Endothelial cell of umbilical vein (primary cell): ENCODE measurements at regions not wholly inside any gene's neighbourhood (a gene's known extent, or its start where the extent isn't known, plus 50 kb on each side); places are given as distances from the start of the nearest gene placed in this dataset.

ENCODE experiments used
- BruUV-seq: library from RNA; stranded (reverse); fragments of 400-500 nt; replicated peaks from 2 replicates; lab custom pipeline; 2021; lab: Mats Ljungman, UMichigan
- CTCF ChIA-PET: fragments of 300-600, 350-600 bp; sonication (Branson Sonifier 250); formaldehyde crosslinking; loops from one replicate; lab custom pipeline; 2021; ENCODE audit warnings: antibody characterized with exemption, inconsistent platforms; lab: Charles Lee
- POLR2A ChIA-PET: fragments of 300-600, 350-600 bp; sonication (Branson Sonifier 250); formaldehyde crosslinking; loops from one replicate; lab custom pipeline; 2021; ENCODE audit warnings: antibody characterized with exemption, inconsistent platforms; lab: Charles Lee
- DNase-seq: peaks from one replicate; pipeline ENCODE4 v3.0.0-alpha.2; 2011; ENCODE audit warnings: low read depth, low spot score
- FAIRE-seq: peaks from 2 replicates; lab custom pipeline; 2011; peaks lifted over from hg19 to GRCh38; lab: Jason Lieb, UNC
- H2AFZ ChIP-seq: 2 replicates; pipeline ENCODE4 v1.6.0; 2012; ENCODE audit warnings: low read depth, low read length, control low read depth, inconsistent platforms
- H3K27ac ChIP-seq: 2 replicates; pipeline ENCODE4 v1.5.1; 2011; ENCODE audit warnings: low read depth, mild to moderate bottlenecking, control low read depth, low read length, moderate library complexity; ENCODE audit not compliant: insufficient read depth
- H3K27me3 ChIP-seq, 2 experiments: 2 replicates each; pipeline versions ENCODE4 v1.6.0 to v1.6.1; 2011; ENCODE audit warnings: low read length in 2 of 2, mixed read lengths in 1 of 2; ENCODE audit not compliant: control insufficient read depth in 2 of 2, insufficient read depth in 2 of 2
- H3K36me3 ChIP-seq, 2 experiments: 2 replicates in 1 of 2; 3 replicates in 1 of 2; pipeline ENCODE4 v1.5.1; 2011; ENCODE audit warnings: low read length in 2 of 2, mild to moderate bottlenecking in 1 of 2, moderate library complexity in 1 of 2; ENCODE audit not compliant: control insufficient read depth in 2 of 2, insufficient read depth in 2 of 2; ENCODE audit errors: extremely low read depth in 1 of 2
- H3K4me1 ChIP-seq: 3 replicates; pipeline ENCODE4 v1.5.1; 2011; ENCODE audit warnings: mild to moderate bottlenecking, low read length; ENCODE audit not compliant: control insufficient read depth, insufficient read depth; ENCODE audit errors: extremely low read depth
- H3K4me2 ChIP-seq: 2 replicates; pipeline ENCODE4 v1.6.1; 2011; ENCODE audit warnings: low read length, control low read depth, mixed read lengths; ENCODE audit not compliant: insufficient read depth
- H3K4me3 ChIP-seq, 3 experiments: fragments of 200-600 bp in 1 of 3; sonication (generic), shearing (Covaris generic) in 1 of 3; replicated peaks in 1 of 3; 2 replicates each; pipeline ENCODE4 v1.5.1; 2011 to 2016; ENCODE audit warnings: control low read depth in 3 of 3, low read length in 3 of 3, mild to moderate bottlenecking in 2 of 3, inconsistent platforms in 1 of 3, low read depth in 1 of 3, moderate library complexity in 1 of 3; ENCODE audit not compliant: insufficient read depth in 1 of 3
- H3K79me2 ChIP-seq: 2 replicates; pipeline ENCODE4 v1.6.0; 2012; ENCODE audit warnings: low read length, inconsistent platforms; ENCODE audit not compliant: control insufficient read depth, insufficient read depth
- H3K9ac ChIP-seq: replicated peaks from 2 replicates; pipeline ENCODE3; 2011; ENCODE audit warnings: low read length, control low read depth; ENCODE audit not compliant: insufficient read depth; ENCODE audit errors: extremely low read depth
- H3K9me1 ChIP-seq: replicated peaks from 3 replicates; pipeline ENCODE4 v1.6.0; 2011; ENCODE audit warnings: mild to moderate bottlenecking, low read length; ENCODE audit not compliant: control insufficient read depth, insufficient read depth; ENCODE audit errors: extremely low read depth
- H3K9me3 ChIP-seq: replicated peaks from 2 replicates; pipeline ENCODE4 v1.5.1; 2012; ENCODE audit warnings: low read length, inconsistent platforms; ENCODE audit not compliant: control insufficient read depth, insufficient read depth
- H4K20me1 ChIP-seq: replicated peaks from 2 replicates; pipeline ENCODE3; 2011; ENCODE audit warnings: mild to moderate bottlenecking, low read length; ENCODE audit not compliant: control insufficient read depth, insufficient read depth; ENCODE audit errors: extremely low read depth
- EZH2 ChIP-seq: IDR thresholded peaks from 2 replicates; pipeline ENCODE4 v1.6.1; 2012; ENCODE audit warnings: borderline replicate concordance, low read depth, mild to moderate bottlenecking, moderate library complexity, low read length, inconsistent platforms; ENCODE audit not compliant: severe bottlenecking
- FOS ChIP-seq: IDR thresholded peaks from 2 replicates; pipeline ENCODE4 v1.6.1; 2011; ENCODE audit warnings: mild to moderate bottlenecking, low read length, moderate library complexity, borderline replicate concordance; ENCODE audit not compliant: insufficient read depth
- GATA2 ChIP-seq: IDR thresholded peaks from 2 replicates; pipeline ENCODE4 v1.7.0; 2011; ENCODE audit warnings: low read depth, mild to moderate bottlenecking, moderate library complexity, mixed read lengths, low read length; ENCODE audit not compliant: insufficient read length, insufficient read depth
- JUN ChIP-seq: IDR thresholded peaks from 2 replicates; pipeline ENCODE4 v1.6.1; 2011; ENCODE audit warnings: borderline replicate concordance, low read depth; ENCODE audit not compliant: insufficient read length, insufficient read depth
- MYC ChIP-seq: IDR thresholded peaks from one replicate; pipeline ENCODE4 v1.6.1; 2011; ENCODE audit warnings: mild to moderate bottlenecking, low read depth, low read length
- POLR2A ChIP-seq: IDR thresholded peaks from 2 replicates; pipeline ENCODE4 v1.6.1; 2012; ENCODE audit warnings: low read depth, mild to moderate bottlenecking, control low read depth, low read length
- POLR2AphosphoS5 ChIP-seq: IDR thresholded peaks from 2 replicates; pipeline ENCODE4 v1.6.1; 2012; ENCODE audit warnings: low read depth, mild to moderate bottlenecking, control low read depth, low read length, moderate library complexity; ENCODE audit not compliant: insufficient read depth
- dilution Hi-C: fragments of 300-500 bp; cut with MboI; formaldehyde crosslinking; loops from one replicate; pipeline ENCODE4 v1.15.0; 2019; ENCODE audit warnings: low sequenced_read_pairs; ENCODE audit not compliant: extremely low pct_ligation_motif_present
- intact Hi-C: fragments of 100-400 bp; cut with micrococcal nuclease; formaldehyde crosslinking; loops from one replicate; pipeline ENCODE4 v1.10.0; 2022
- TF ChIP-seq, protein P1 (sequence below): IDR thresholded peaks from 2 replicates; pipeline ENCODE4 v1.6.1; 2011; ENCODE audit not compliant: insufficient read depth, insufficient read length
- TF ChIP-seq, protein P2 (sequence below), 2 donors: IDR thresholded peaks; 1 replicate in 1 of 2; 2 replicates in 1 of 2; pipeline ENCODE4 v1.5.1; 2011; ENCODE audit warnings: low read length in 2 of 2, mild to moderate bottlenecking in 2 of 2, moderate library complexity in 2 of 2, control low read depth in 1 of 2, inconsistent platforms in 1 of 2, low read depth in 1 of 2; ENCODE audit not compliant: insufficient read depth in 1 of 2; ENCODE audit errors: extremely low read depth in 1 of 2

DNA sequence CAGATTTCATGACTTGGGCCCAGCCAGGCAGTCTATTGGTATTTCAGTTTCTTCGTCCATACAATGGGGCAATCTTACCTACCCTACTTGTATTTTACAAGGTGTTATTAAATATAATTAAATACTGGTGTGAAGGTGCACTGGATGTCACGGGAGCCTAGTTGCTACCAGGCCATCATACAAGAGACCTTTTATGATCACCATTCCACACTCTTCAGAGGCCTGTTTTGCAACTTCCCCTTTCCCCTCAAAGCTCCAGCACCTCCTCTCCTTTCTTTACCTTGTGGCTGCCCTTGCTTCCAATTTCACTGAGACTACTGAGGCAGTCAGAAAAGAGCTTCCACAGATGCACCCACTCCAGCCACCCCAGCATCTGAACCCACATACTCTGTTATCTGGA lies 93.8 kb upstream of the HELT start:
- Histone ChIP-seq H3K4me3 (no peak overlapping the region), H3K36me3 (no peaks in the 10 kb centered on the region), H3K9ac (no peak overlapping the region), H3K9me3 (no peaks in the 10 kb centered on the region), H4K20me1 (no peaks in the 10 kb centered on the region), H3K4me2 (no peak overlapping the region), H3K9me1 (no peaks in the 10 kb centered on the region), H3K4me1 (no peaks in the 10 kb centered on the region), H3K27ac (no peak overlapping the region), H3K27me3 (no peaks in the 10 kb centered on the region), H2AFZ (no peak overlapping the region), H3K79me2 (no peaks in the 10 kb centered on the region)
- CTCF ChIA-PET = no interaction called here
- FAIRE-seq (no peak), DNase-seq (no peak)
- POLR2A ChIA-PET = no interaction called here
- BruUV-seq = no TSS peak
- intact Hi-C loops (no loop called here), dilution Hi-C loops (no loop called here)
- TF ChIP-seq JUN = no peak
- no peak for TF ChIP-seq POLR2A
- TF ChIP-seq MYC = no peak
- TF ChIP-seq GATA2 = no peak

DNA sequence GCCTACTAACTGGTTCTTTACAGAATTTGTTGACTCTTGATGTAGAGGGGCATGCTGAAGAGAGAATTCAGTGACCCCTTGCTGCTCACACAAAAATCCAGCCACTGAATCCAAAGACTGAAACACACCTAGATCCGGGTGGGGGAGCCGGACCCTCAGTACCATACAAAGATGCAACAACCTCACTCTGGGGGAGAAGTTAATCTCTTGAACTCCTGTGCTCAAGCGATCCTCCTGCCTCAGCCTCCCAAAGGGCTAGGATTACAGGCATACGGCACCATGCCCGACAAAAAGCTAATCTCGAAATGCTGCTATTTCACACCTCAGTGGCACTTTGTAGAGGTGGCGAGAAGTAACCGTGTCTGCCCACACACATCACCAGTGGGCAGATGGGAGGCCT lies 88.8 kb upstream of the HELT start:
- Histone ChIP-seq H3K27ac (no peak overlapping the region), H2AFZ (no peak overlapping the region), H3K4me1 (no peaks in the 10 kb centered on the region), H3K9me3 (no peaks in the 10 kb centered on the region), H3K36me3 (no peaks in the 10 kb centered on the region), H3K27me3 (no peaks in the 10 kb centered on the region), H3K79me2 (no peaks in the 10 kb centered on the region), H3K9me1 (no peaks in the 10 kb centered on the region), H3K9ac (no peak overlapping the region), H3K4me3 (no peak overlapping the region), H4K20me1 (no peaks in the 10 kb centered on the region), H3K4me2 (no peak overlapping the region)
- FAIRE-seq = no peak
- TF ChIP-seq FOS (no peak), GATA2 (no peak), POLR2A (no peak), POLR2AphosphoS5 (no peak), MYC (no peak), EZH2 (no peak), JUN (no peak)
- TF ChIP-seq, protein P1, sequence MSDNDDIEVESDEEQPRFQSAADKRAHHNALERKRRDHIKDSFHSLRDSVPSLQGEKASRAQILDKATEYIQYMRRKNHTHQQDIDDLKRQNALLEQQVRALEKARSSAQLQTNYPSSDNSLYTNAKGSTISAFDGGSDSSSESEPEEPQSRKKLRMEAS = no peak
- TF ChIP-seq, protein P2, sequence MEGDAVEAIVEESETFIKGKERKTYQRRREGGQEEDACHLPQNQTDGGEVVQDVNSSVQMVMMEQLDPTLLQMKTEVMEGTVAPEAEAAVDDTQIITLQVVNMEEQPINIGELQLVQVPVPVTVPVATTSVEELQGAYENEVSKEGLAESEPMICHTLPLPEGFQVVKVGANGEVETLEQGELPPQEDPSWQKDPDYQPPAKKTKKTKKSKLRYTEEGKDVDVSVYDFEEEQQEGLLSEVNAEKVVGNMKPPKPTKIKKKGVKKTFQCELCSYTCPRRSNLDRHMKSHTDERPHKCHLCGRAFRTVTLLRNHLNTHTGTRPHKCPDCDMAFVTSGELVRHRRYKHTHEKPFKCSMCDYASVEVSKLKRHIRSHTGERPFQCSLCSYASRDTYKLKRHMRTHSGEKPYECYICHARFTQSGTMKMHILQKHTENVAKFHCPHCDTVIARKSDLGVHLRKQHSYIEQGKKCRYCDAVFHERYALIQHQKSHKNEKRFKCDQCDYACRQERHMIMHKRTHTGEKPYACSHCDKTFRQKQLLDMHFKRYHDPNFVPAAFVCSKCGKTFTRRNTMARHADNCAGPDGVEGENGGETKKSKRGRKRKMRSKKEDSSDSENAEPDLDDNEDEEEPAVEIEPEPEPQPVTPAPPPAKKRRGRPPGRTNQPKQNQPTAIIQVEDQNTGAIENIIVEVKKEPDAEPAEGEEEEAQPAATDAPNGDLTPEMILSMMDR (IDR thresholded peaks at IDR 0.05; ENCODE audit: extremely low read depth in 1 of 2, insufficient read depth in 1 of 2, low read depth in 1 of 2, low read length in 2 of 2) = no peak
- CTCF ChIA-PET = no interaction called here
- intact Hi-C loops (no loop called here), dilution Hi-C loops (no loop called here)
- BruUV-seq = no TSS peak
- POLR2A ChIA-PET = no interaction called here
- DNase-seq = no peak
